ENCODE measurements at regions not wholly inside any gene's neighbourhood (a gene's known extent, or its start where the extent isn't known, plus 50 kb on each side); places are given as distances from the start of the nearest gene placed in this dataset.

GRCh38 chr10:86598151-86598550 lies 56.2 kb upstream of the OPN4 start:
- no peaks in the 10 kb centered on the region for H3K4me1 ChIP-seq (ENCODE audit: control insufficient read depth in 2 of 2, insufficient read depth in 2 of 2, low read length in 2 of 2)
- CTCF ChIA-PET: no interaction called here
- H2AFZ ChIP-seq (ENCODE audit: insufficient read depth, low read depth, low read length, poor library complexity, severe bottlenecking): no peak overlapping the region
- TF ChIP-seq CTCF (IDR thresholded peaks at IDR 0.05) (no peak), EZH2 (IDR thresholded peaks at IDR 0.05; ENCODE audit: borderline replicate concordance, insufficient read depth, low read depth, low read length, poor library complexity, severe bottlenecking) (no peak)
- no peaks in the 10 kb centered on the region for H3K36me3 ChIP-seq (replicated peaks in 1 of 2; ENCODE audit: control extremely low read depth in 1 of 2, control insufficient read depth in 1 of 2, extremely low read depth in 1 of 2, insufficient read depth in 2 of 2, low read length in 1 of 2)
- no peaks in the 10 kb centered on the region for H3K9me3 Mint-ChIP-seq (ENCODE audit: insufficient read depth)
- no peaks in the 10 kb centered on the region for H3K9me3 ChIP-seq (ENCODE audit: control extremely low read depth in 1 of 3, control insufficient read depth in 2 of 3, insufficient read depth in 1 of 3, low read length in 2 of 3)
- H3K27me3 Mint-ChIP-seq: peaks cover 3% of the 10 kb centered on the region
- no peaks in the 10 kb centered on the region for H3K79me2 ChIP-seq (ENCODE audit: control insufficient read depth, insufficient read depth, low read length)
- no peak overlapping the region for H3K4me2 ChIP-seq (replicated peaks; ENCODE audit: low read depth, low read length, poor library complexity, severe bottlenecking)
- no peak overlapping the region for H3K9ac ChIP-seq (ENCODE audit: low read length)
- no peaks in the 10 kb centered on the region for H3K4me1 Mint-ChIP-seq
- H3K27me3 ChIP-seq (replicated peaks in 1 of 4; ENCODE audit: control extremely low read depth in 1 of 4, control insufficient read depth in 3 of 4, insufficient read depth in 4 of 4, low read length in 3 of 4): peaks cover 0 to 3% (median 0%) of the 10 kb centered on the region in 4 experiments
- H4K20me1 ChIP-seq (ENCODE audit: control insufficient read depth, insufficient read depth, low read length, poor library complexity, severe bottlenecking): no peaks in the 10 kb centered on the region
- no peak overlapping the region for H3K4me3 Mint-ChIP-seq
- no peak for ATAC-seq (ENCODE audit: low read depth)
- POLR2A ChIA-PET: no interaction called here
- DNase-seq: no peak
- intact Hi-C loops (cut with micrococcal nuclease): no loop called here
- no peak overlapping the region for H3K27ac Mint-ChIP-seq
- no peak overlapping the region for H3K27ac ChIP-seq (ENCODE audit: low read length in 2 of 2)
- H3K4me3 ChIP-seq (ENCODE audit: control extremely low read depth in 1 of 5, extremely low read depth in 1 of 5, insufficient read depth in 1 of 5, low read depth in 2 of 5, low read length in 4 of 5): no peak overlapping the region
- 100% methylated on average over 1 of the region's 1 CpG for WGBS (ENCODE audit: insufficient coverage)

GRCh38 chr10:86599041-86599440 lies 55.3 kb upstream of the OPN4 start:
- Histone ChIP-seq H3K27me3 (replicated peaks in 1 of 4; ENCODE audit: control extremely low read depth in 1 of 4, control insufficient read depth in 3 of 4, insufficient read depth in 4 of 4, low read length in 3 of 4) (peaks cover 0 to 3% (median 0%) of the 10 kb centered on the region in 4 experiments), H3K4me3 (ENCODE audit: control extremely low read depth in 1 of 5, extremely low read depth in 1 of 5, insufficient read depth in 1 of 5, low read depth in 2 of 5, low read length in 4 of 5) (no peak overlapping the region), H3K36me3 (replicated peaks in 1 of 2; ENCODE audit: control extremely low read depth in 1 of 2, control insufficient read depth in 1 of 2, extremely low read depth in 1 of 2, insufficient read depth in 2 of 2, low read length in 1 of 2) (no peaks in the 10 kb centered on the region), H4K20me1 (ENCODE audit: control insufficient read depth, insufficient read depth, low read length, poor library complexity, severe bottlenecking) (no peaks in the 10 kb centered on the region), H2AFZ (ENCODE audit: insufficient read depth, low read depth, low read length, poor library complexity, severe bottlenecking) (no peak overlapping the region), H3K79me2 (ENCODE audit: control insufficient read depth, insufficient read depth, low read length) (no peaks in the 10 kb centered on the region), H3K9me3 (ENCODE audit: control extremely low read depth in 1 of 3, control insufficient read depth in 2 of 3, insufficient read depth in 1 of 3, low read length in 2 of 3) (no peaks in the 10 kb centered on the region), H3K9ac (ENCODE audit: low read length) (no peak overlapping the region), H3K4me2 (replicated peaks; ENCODE audit: low read depth, low read length, poor library complexity, severe bottlenecking) (no peak overlapping the region), H3K27ac (ENCODE audit: low read length in 2 of 2) (no peak overlapping the region), H3K4me1 (ENCODE audit: control insufficient read depth in 2 of 2, insufficient read depth in 2 of 2, low read length in 2 of 2) (no peaks in the 10 kb centered on the region)
- Mint-ChIP-seq H3K9me3 (ENCODE audit: insufficient read depth) (no peaks in the 10 kb centered on the region), H3K4me3 (no peak overlapping the region), H3K27ac (no peak overlapping the region), H3K4me1 (no peaks in the 10 kb centered on the region), H3K27me3 (peaks cover 3% of the 10 kb centered on the region)
- CTCF ChIA-PET: no interaction called here
- no peak for ATAC-seq (ENCODE audit: low read depth)
- POLR2A ChIA-PET: no interaction called here
- intact Hi-C loops (cut with micrococcal nuclease): no loop called here
- no peak for TF ChIP-seq EZH2 (IDR thresholded peaks at IDR 0.05; ENCODE audit: borderline replicate concordance, insufficient read depth, low read depth, low read length, poor library complexity, severe bottlenecking)
- no peak for TF ChIP-seq CTCF (IDR thresholded peaks at IDR 0.05)
- DNase-seq: no peak
- WGBS (ENCODE audit: insufficient coverage): 91% methylated on average over 3 of the region's 5 CpGs

Measured in B cell (primary cell).